HEK293T (cell line): ENCODE measurements at regions not wholly inside any gene's neighbourhood (a gene's known extent, or its start where the extent isn't known, plus 50 kb on each side); places are given as distances from the start of the nearest gene placed in this dataset.

ENCODE experiments used
- CTCF ChIA-PET: fragments of 350-600 bp; formaldehyde crosslinking; extraction: SDS; loops from one replicate; lab custom pipeline; 2021; ENCODE audit warnings: antibody characterized with exemption, inconsistent platforms; lab: Yijun Ruan, JAX
- POLR2A ChIA-PET: fragments of 350-600 bp; formaldehyde crosslinking; extraction: SDS; loops from one replicate; lab custom pipeline; 2020; ENCODE audit warnings: antibody characterized with exemption, inconsistent platforms; lab: Yijun Ruan, JAX
- DNase-seq: peaks from one replicate; pipeline ENCODE4 v3.0.0; 2012; ENCODE audit warnings: mixed read lengths; ENCODE audit errors: extremely low spot score
- ARNT ChIP-seq: fragments of 450-650 bp; IDR thresholded peaks from 2 replicates; pipeline ENCODE4 v1.6.1; 2017; ENCODE audit warnings: mild to moderate bottlenecking
- BHLHE40 ChIP-seq: fragments of 450-650 bp; IDR thresholded peaks from 2 replicates; pipeline ENCODE4 v1.6.1; 2016; ENCODE audit warnings: mild to moderate bottlenecking, moderate library complexity, borderline replicate concordance
- CTBP1 ChIP-seq: fragments of 450-650 bp; IDR thresholded peaks from 2 replicates; pipeline ENCODE4 v1.6.1; 2016; ENCODE audit warnings: borderline replicate concordance
- ELF4 ChIP-seq: fragments of 450-650 bp; IDR thresholded peaks from 2 replicates; pipeline ENCODE4 v1.6.1; 2017; ENCODE audit warnings: antibody characterized with exemption
- FOXA1 ChIP-seq: fragments of 450-650 bp; IDR thresholded peaks from 2 replicates; pipeline ENCODE4 v1.6.1; 2016; ENCODE audit warnings: mild to moderate bottlenecking
- FOXK2 ChIP-seq: fragments of 450-650 bp; IDR thresholded peaks from 2 replicates; pipeline ENCODE4 v1.6.1; 2016; ENCODE audit warnings: mild to moderate bottlenecking
- FOXM1 ChIP-seq: fragments of 450-650 bp; IDR thresholded peaks from 2 replicates; pipeline ENCODE4 v1.6.1; 2017; ENCODE audit warnings: mild to moderate bottlenecking, borderline replicate concordance
- HDGF ChIP-seq: fragments of 450-650 bp; IDR thresholded peaks from 2 replicates; pipeline ENCODE4 v1.6.1; 2017; ENCODE audit warnings: antibody characterized with exemption, borderline replicate concordance
- L3MBTL2 ChIP-seq: fragments of 450-650 bp; conservative IDR thresholded peaks from 2 replicates; pipeline ENCODE4 v1.6.1; 2016; ENCODE audit warnings: mild to moderate bottlenecking
- LEF1 ChIP-seq: fragments of 450-650 bp; IDR thresholded peaks from 2 replicates; pipeline ENCODE4 v1.6.1; 2017; ENCODE audit warnings: mild to moderate bottlenecking, borderline replicate concordance
- NFRKB ChIP-seq: fragments of 450-650 bp; IDR thresholded peaks from 2 replicates; pipeline ENCODE4 v1.6.1; 2016; ENCODE audit warnings: mild to moderate bottlenecking, moderate library complexity
- SP1 ChIP-seq: fragments of 450-650 bp; IDR thresholded peaks from 2 replicates; pipeline ENCODE4 v1.6.1; 2017
- SUZ12 ChIP-seq: fragments of 450-650 bp; IDR thresholded peaks from 2 replicates; pipeline ENCODE4 v1.6.1; 2016; ENCODE audit warnings: mild to moderate bottlenecking
- TARDBP ChIP-seq: fragments of 450-650 bp; IDR thresholded peaks from 2 replicates; pipeline ENCODE4 v1.6.1; 2016
- ZNF384 ChIP-seq: fragments of 450-650 bp; IDR thresholded peaks from 2 replicates; pipeline ENCODE4 v1.6.1; 2016
- TF ChIP-seq, protein P1 (sequence below): fragments of 450-650 bp; IDR thresholded peaks from 2 replicates; pipeline ENCODE4 v1.6.1; 2016

- CTCF ChIA-PET = no interaction called here
- DNase-seq = no peak
- TF ChIP-seq L3MBTL2 (no peak), BHLHE40 (no peak), NFRKB (no peak), TARDBP (no peak), ZNF384 (no peak), SUZ12 (no peak), SP1 (no peak), CTBP1 (no peak), FOXM1 (no peak), ARNT (no peak), FOXK2 (no peak), FOXA1 (no peak), ELF4 (no peak), LEF1 (no peak), HDGF (no peak)
- POLR2A ChIA-PET = no interaction called here
Observed at GRCh38 chr10:44209811-44210210, 175.1 kb downstream of the CXCL12 start.

DNA sequence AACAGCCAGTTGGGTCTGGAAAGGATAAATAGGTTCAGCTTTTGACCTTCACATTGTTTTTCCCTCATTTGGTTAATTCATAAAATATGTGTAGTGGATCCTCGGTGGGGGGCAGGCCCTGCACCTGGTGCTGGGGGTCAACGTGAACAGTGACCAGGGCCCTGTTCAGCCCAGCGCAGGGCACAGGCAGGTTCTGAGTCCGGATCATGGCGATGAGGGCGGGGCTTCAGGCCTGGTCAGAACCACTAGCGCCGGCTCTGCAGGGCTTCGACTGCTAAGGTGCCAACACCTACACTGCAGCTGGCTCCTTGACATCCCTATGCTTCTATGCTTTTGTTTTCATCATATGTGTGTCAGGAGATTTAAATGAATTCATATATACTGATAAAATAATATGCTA is 177.7 kb downstream of the CXCL12 start:
- no peak for TF ChIP-seq TARDBP
- TF ChIP-seq FOXM1 = no peak
- no peak for TF ChIP-seq FOXA1
- no peak for TF ChIP-seq HDGF
- no peak for TF ChIP-seq CTBP1
- no peak for TF ChIP-seq ARNT
- TF ChIP-seq, protein P1, sequence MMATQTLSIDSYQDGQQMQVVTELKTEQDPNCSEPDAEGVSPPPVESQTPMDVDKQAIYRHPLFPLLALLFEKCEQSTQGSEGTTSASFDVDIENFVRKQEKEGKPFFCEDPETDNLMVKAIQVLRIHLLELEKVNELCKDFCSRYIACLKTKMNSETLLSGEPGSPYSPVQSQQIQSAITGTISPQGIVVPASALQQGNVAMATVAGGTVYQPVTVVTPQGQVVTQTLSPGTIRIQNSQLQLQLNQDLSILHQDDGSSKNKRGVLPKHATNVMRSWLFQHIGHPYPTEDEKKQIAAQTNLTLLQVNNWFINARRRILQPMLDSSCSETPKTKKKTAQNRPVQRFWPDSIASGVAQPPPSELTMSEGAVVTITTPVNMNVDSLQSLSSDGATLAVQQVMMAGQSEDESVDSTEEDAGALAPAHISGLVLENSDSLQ = no peak
- TF ChIP-seq L3MBTL2 = no peak
- TF ChIP-seq FOXK2 = no peak
- TF ChIP-seq ZNF384 = no peak
- TF ChIP-seq NFRKB = no peak
- TF ChIP-seq ELF4 = no peak
- TF ChIP-seq SP1 = no peak
- CTCF ChIA-PET = no interaction called here
- no peak for DNase-seq
- POLR2A ChIA-PET = no interaction called here

DNA sequence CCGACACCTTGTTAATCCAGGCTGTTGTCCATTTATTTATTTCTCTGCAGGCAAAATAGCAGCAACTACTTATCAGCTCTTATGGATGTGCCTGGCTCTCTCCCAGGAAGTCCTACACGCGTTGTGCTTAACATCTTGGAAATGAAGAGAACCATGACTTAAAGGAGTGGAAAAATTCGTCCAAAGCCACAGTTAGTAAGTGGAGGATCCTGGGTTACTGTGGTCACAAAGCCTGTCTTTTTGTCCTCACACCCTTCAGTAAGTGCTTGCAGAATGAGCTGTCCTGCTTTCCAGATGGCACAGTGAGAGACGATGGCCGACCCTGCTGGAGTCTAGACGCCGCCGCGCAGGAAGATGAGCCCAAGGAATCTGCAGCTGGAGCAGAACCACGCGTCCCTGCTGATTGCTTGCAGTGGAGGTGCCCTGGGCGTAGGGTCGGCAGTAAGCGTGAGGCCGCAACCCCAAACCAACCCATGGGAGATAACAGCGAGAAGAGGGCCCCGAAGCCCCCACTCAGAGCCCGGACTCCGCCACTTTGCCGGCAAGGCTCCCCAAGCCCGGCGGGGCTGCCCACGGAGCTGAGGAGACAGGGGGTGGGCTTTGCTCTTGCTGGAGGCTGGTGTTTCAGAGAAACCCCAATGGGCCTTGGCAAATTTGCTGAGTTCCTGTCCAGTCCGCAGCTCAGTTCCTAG is 178.6 kb downstream of the CXCL12 start:
- POLR2A ChIA-PET = no interaction called here

GRCh38 chr10:44205067-44205466 is 179.8 kb downstream of the CXCL12 start:
- CTCF ChIA-PET = no interaction called here
- DNase-seq = no peak
- POLR2A ChIA-PET = no interaction called here
- TF ChIP-seq TARDBP (no peak), BHLHE40 (no peak), SUZ12 (no peak), FOXM1 (no peak), FOXK2 (no peak), NFRKB (no peak), L3MBTL2 (no peak)

More for the DNA sequence above, 178.6 kb downstream of the CXCL12 start:
- CTCF ChIA-PET = no interaction called here
- no peak for TF ChIP-seq HDGF
- no peak for TF ChIP-seq FOXA1
- TF ChIP-seq NFRKB = no peak
- TF ChIP-seq SP1 = no peak
- no peak for TF ChIP-seq SUZ12
- TF ChIP-seq FOXK2 = no peak
- TF ChIP-seq TARDBP = no peak
- no peak for TF ChIP-seq FOXM1
- no peak for TF ChIP-seq BHLHE40
- no peak for TF ChIP-seq LEF1
- TF ChIP-seq ELF4 = no peak
- TF ChIP-seq, protein P1 = no peak
- no peak for TF ChIP-seq ARNT
- TF ChIP-seq L3MBTL2 = no peak
- TF ChIP-seq CTBP1 = no peak
- no peak for DNase-seq

DNA sequence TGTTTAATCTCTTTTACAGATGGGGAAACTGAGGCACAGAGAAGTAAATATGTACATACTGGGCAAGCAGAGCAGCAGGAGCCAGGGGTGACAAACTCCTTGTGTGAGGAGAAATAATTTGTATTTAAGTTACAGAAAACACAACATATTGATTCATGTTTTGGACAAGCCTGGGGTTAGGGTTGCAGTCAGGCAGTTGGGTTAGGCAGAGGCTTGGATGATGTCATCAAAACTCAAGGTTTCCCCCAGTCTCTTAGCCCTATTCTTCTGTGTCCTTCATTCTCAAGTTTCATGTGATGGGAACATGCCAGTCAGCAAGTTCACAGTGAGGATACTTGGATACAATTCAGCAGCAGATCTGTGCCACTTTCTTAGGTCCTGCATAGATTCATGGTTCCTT is 181.4 kb downstream of the CXCL12 start:
- no peak for DNase-seq

DNA sequence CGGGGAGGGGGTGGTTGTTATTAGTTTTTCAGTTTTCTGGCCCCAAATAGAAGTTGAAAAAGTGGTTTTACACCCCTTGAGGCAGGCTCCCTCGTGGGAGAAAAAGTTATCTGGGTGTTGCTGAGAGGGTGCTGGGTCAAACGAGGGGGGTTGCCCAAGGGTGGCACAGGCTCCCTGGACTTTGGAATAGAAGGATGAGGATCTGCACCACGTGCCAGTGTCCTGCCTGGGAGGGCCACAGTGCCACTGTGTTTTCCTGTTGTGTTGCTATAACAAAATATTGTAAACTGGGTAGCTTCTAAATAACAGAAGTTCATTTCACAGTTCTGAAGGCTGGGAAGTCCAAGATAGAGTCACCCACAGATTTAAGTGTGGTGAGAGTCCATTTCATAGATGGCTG is 181.9 kb downstream of the CXCL12 start:
- ChIA-PET POLR2A (no interaction called here), CTCF (no interaction called here)
- no peak for TF ChIP-seq ARNT
- no peak for TF ChIP-seq HDGF
- no peak for TF ChIP-seq TARDBP
- no peak for TF ChIP-seq NFRKB
- TF ChIP-seq SUZ12 = no peak
- no peak for TF ChIP-seq L3MBTL2
- TF ChIP-seq BHLHE40 = no peak
- TF ChIP-seq FOXM1 = no peak
- TF ChIP-seq FOXA1 = no peak
- TF ChIP-seq SP1 = no peak
- no peak for TF ChIP-seq CTBP1
- TF ChIP-seq ZNF384 = no peak
- no peak for TF ChIP-seq FOXK2
- TF ChIP-seq, protein P1 = no peak
- TF ChIP-seq ELF4 = no peak
- DNase-seq = no peak

More for the DNA sequence above, 181.4 kb downstream of the CXCL12 start:
- ChIA-PET POLR2A (no interaction called here), CTCF (no interaction called here)
- TF ChIP-seq FOXM1 = no peak
- no peak for TF ChIP-seq SUZ12
- no peak for TF ChIP-seq HDGF
- TF ChIP-seq ARNT = no peak
